HG02623 (cell line): ENCODE measurements at regions not wholly inside any gene's neighbourhood (a gene's known extent, or its start where the extent isn't known, plus 50 kb on each side); places are given as distances from the start of the nearest gene placed in this dataset.
"Not testable (repeated sequence)": the region's sequence is repeated elsewhere in the genome, so short reads cannot be mapped to it uniquely, and the experiment has no call there.

Experiments used
- ATAC-seq: cut with Tn5 transposase; IDR thresholded peaks from one replicate; pipeline ENCODE4 v1.9.1; 2021; ENCODE audit warnings: moderate library complexity; ENCODE audit not compliant: unreplicated experiment

DNA sequence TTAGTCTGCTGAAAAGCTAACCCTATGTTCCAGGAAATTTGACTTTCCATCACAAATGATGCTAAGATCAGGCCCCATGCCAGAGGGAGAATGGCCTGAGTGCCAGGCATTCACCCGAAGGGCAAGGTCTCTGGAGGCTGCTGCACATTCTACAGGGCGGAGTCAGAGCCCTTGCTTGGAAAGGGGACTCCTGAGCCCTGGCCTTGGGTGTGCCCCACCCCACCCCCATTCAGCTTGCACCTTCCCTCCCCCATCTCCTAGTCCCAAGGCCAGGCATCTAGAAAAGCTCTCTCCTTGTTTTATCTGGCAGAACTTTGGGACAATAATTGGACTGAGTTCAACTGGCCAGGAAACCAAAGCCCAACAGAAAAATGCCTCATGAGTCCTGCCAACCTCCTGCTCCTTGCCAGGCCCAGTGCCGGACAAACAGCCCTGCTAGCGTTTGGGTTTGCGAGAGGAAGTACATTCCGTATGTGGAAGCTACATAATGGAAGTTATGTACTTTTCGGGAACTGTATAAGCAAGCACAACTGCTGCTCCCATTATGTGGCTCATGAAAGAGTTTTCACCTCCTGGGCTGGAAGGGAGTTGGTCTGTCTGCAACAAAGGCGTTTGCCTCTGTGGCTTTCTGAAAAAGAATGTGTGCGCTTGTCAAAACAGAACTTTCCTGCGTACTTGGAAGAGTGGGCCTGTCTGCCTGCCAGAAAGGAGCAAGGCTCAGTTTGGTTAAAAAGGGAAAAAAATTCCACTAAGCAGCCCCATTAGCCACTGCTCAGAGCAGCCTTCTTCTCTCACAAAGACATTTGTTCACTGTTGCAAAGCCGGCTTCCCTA lies 321.5 kb upstream of the CTNNB1 start:
- no peak for ATAC-seq

DNA sequence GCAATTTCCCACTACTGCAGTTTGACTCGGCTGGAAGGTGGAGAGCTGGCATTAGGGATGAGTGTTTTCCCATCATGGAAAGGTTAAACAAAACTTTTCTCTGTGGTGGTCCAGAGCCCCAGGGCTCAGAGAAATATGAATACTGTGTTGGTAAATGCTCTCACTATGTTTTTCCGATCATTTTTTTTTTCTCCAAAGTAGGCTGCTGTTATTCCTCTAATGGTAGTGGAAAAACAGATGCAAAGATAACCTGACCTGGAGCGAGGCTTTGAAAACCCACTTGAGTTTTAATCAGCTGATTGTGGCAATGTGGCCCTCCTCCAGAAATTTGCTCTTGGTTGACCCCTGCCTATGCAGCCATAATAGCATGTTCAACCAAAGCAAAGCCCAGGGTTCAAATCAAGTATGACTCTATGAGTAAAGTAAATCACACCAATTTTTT lies 320.8 kb upstream of the CTNNB1 start:
- no peak for ATAC-seq

DNA sequence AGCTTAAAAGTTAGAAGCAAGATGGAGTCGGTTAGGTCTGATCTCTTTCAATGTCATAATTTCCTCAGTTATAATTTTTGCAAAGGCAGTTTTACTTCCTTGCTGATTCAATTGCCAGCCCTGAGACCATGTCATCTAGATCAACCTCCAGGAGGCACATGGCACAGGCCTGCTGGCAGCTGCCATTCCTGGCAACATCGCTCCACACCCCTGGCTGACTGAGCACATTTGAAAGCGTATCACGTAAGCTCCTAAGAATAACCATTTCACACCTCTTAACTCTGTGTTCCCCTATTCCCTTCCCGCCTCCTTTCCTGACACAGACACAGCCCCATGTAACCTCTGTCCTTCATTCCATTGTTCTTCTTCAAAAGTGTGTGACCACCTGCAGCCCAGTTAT lies 313.9 kb upstream of the CTNNB1 start:
- ATAC-seq: no peak

DNA sequence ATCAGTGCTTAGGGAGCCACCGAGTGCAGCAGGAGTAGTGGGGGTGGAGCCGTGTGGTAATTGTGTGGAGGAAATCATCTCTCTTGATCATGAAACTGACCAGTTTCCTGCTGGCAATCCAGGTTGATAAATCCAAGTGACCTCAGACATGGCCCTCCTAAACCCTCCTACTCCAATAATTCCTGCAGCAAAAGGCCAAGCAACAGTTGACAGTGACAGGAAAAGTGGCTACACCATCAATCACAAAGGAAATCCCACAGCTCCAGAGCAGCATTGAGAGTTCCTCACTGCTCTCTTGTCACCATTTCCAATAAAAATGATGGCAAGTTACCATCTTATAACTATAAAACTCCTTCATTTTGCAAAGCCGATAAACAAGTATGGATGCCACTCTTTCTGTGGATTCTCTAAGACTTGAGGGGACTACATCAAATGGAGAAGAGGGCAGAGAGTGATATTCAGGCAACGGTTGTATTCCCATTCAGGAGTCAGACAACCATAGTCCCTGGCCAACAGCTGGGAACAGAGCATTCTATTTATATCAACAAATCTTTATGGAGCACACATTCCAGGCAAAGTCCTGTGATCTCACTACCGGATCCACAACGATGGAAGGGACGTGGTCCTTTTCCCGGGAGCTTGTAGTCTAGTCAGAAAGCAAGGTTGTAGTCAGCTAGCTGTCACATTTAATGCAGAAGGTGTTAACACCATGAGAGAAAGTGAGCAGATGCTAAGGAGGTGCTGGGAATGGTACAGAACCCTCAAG lies 312.5 kb upstream of the CTNNB1 start:
- ATAC-seq: no peak

DNA sequence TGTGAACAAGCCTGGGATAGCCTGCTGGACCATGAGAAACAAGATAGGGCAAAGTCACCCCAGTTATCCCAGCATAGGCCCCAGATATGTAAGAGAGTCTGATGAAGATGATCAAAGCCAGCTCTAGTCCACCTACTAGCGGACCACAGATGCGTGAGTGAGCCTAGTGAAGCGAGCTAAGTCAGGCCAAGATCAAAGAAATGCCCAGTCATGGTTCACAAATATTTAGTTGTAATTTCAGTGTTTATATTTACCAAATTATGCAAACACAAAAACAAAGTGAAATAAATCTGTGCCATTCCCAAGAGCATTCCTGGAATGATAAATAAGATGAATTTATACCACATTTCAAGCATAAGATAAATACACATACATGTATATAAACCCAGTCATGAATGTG lies 308.1 kb upstream of the CTNNB1 start:
- ATAC-seq: no peak

DNA sequence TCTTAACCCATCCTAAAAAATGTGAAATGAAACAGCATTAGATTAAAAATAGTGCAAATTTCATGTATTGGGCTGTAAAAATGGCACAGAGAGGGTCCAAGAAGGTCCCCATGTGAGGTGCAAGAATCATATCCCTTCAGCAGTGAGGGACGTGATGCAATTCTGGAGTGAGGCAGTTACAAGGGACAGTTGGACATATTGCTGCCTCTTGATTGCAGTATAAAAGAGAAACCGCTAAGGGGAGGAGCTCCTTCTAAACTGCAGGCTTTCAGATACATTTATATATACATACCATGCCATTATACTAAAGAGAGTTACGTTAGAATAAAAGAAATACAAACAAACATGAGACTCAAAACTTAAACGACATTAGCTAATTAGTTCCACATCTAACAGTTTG lies 304.2 kb upstream of the CTNNB1 start:
- ATAC-seq: no peak

DNA sequence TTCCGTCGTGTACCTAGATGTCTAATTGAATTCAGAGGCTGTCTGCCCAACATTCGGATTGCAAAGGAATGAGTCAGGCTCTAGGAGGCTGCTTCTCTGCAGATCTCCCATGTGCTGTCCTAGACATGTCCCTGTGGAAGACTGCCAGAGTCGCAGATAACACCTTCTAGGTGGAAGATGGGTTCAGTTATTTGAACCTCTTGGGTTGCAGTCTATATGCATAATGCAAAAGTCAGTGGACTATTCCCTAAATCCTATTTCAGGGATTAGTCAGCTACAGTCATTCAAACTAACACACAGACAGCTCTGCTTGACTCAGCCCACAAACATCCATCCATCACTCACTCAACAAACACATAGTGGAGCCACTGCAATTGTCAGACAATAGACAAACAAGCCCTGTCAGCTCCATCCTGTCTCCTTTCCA lies 300.0 kb upstream of the CTNNB1 start:
- no peak for ATAC-seq

DNA sequence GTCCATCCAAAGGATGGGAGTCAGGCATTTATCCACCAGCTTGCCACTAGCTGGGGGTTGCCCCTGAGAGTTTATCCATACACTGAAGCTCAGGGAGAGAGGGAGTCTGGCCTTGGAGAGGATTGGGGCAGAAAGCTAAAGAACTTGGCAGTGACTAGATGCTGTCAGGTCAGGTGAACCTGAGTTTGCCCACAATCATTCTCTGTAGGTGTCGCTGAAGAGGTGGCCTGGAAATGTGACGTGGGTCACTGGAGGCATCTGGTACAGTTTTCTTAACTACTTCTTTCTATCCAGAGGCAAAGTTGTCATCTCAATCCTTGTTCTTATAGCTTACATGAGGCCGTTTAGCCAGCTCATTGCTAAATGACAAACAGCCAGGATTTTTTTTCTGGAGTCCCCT lies 298.0 kb upstream of the CTNNB1 start:
- no peak for ATAC-seq

DNA sequence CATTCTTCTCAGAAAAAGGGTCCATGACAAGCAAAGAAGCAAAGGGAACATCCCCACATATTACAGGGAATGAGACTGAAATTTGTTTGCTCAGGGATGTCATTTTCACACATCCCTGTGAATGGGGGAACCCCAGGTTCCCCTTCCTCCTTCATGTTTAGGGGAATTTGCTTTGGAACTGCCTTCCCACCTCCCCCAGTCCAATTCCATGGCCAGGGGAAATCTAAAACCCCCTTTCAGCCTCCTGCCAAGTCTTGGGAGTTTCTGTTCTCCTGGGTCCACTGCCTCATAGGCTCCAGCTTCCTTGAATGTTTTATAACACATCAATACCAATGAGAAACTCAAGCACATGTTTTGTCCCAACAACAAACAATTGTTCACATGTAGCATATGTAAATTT lies 297.5 kb upstream of the CTNNB1 start:
- no peak for ATAC-seq

DNA sequence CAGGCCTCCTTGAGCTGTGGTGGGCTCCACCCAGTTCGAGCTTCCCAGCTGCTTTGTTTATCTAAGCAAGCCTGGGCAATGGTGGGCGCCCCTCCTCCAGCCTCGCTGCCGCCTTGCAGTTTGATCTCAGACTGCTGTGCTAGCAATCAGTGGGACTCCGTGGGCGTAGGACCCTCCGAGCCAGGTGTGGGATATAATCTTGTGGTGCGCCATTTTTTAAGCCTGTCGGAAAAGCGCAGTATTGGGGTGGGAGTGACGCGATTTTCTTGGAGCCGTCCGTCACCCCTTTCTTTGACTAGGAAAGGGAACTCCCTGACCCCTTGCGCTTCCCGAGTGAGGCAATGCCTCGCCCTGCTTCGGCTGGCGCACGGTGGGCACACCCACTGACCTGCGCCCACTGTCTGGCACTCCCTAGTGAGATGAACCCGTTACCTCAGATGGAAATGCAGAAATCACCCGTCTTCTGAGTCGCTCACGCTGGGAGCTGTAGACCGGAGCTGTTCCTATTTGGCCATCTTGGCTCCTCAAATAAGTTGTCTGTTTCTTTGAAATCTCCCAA lies 291.3 kb upstream of the CTNNB1 start:
- ATAC-seq: not testable (repeated sequence)

DNA sequence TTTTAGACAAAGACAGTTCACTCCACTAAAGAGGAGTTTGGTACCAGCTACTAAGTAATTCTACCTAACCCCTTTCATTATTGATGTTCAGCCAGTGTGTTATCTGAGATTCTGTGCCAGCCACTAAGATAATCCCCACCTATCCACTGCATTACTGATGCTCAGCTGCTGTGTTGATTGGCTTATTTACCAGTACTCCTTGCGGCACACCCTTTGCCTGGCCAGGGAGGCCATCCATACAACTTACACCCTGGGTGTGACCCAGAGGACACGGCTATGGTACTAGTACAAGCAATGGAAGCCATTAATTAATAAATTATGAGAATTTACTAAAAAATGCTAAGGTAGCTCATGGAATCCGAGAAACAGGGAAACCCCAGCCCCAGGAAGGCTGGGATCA lies 290.7 kb upstream of the CTNNB1 start:
- ATAC-seq: no peak

DNA sequence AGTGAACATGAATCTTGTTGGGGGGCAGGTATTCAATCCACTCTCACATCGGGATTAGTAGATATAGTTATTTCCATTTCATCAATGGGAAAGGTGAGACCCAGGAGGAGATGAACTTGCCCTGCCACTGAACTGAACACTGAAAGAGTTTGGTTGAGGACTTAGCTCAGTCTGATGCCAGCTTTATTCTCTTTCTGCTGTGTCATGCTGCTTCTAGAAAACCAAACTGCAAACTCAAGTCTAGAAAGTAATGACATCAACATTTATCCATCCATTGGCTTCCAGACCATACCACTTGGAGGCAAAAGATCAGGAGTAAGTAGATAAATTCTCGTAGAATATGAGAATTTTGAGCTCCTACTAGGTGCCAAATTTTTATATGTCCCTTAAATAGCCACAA lies 288.0 kb upstream of the CTNNB1 start:
- no peak for ATAC-seq

DNA sequence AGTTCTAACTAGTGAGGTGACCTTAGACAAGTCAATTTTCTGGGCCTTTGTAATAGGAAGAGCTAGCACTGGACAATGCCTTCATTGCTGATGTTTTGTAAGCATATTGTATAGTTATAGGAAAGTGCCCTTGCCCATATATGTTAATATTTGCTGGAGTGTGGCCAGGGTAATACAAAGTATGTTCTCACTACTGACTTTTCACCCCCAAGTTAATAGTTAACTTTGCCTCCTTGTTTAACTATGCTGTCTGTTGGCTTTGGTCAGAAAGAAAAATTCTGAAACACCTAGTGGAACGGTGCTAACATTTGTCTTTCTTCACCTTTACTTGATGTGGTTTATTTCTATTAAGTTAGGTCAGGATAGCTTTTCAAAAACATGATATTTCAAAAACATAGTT lies 287.4 kb upstream of the CTNNB1 start:
- no peak for ATAC-seq

DNA sequence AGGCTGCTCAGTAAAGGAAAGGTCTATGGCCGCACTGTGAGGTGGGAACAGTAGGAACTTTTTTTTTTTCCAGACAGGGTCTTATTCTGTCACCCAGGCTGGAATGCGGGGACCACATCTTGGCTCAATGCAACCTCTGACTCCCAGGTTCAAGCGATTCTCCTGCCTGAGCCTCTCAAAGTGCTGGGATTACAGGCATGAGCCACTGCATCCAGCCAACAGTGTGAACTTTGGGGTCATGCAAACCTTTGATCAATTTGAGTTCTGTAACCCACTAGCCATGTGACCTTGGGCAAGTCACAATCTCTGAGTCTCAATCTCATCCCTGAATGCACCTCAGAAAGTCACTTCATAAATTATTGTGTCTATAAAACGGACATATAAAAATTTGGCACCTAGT lies 286.8 kb upstream of the CTNNB1 start:
- ATAC-seq: no peak

DNA sequence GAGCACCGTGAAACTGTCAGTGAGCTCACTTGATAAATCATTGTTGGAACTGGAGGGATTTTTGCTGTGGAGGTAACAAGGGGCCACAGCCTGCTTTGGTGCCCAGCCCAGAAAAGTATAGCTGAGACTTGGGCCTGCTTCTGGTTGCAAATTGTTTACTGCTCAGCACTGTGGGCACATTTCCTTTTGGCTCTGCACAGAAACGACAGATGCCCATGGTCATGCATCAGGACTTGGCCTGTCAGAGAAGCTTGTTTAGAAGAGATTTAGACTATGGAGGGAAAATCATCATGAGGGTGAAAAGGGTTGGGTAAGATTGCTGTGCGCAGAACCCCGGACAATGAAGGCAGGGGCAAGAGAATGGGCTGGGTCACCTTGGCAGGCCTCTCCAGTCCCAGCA lies 286.1 kb upstream of the CTNNB1 start:
- no peak for ATAC-seq

DNA sequence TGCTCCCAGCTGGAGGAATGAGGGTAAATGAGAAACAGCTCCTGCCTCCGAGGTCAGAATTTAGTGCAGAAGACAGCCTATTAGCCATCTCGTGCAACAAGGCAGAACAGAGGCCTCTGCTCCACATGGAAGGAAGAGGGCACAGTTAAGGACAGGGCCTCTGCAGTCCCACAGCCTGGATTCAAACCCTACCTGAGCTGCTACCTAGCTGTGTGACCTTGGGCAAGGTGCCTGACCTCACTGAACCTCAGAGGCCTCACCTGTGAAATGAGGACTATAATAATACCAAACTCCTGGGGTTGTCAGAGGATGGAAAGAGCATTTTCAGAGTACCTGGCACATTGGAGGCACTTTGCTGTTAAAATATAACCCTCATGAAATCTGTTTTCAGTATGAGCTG lies 285.7 kb upstream of the CTNNB1 start:
- no peak for ATAC-seq

DNA sequence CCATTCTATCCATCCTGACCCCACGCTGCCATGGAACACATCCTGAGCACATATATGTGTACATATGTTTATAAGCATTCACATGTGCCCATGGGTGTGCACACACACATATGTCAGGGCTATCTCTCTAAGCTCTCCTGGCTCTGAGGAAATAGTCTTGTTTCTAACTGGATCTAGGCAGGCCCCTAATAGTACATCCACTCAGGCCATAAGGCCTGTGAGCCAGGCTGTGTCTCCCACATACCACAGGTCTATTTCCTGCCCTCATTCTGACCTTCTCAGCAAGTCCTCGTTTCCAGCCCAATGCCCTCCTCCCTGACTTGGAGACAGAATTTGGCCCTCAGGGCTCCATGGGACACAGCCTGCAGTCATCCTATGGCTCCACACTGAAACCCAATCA lies 284.8 kb upstream of the CTNNB1 start:
- no peak for ATAC-seq

DNA sequence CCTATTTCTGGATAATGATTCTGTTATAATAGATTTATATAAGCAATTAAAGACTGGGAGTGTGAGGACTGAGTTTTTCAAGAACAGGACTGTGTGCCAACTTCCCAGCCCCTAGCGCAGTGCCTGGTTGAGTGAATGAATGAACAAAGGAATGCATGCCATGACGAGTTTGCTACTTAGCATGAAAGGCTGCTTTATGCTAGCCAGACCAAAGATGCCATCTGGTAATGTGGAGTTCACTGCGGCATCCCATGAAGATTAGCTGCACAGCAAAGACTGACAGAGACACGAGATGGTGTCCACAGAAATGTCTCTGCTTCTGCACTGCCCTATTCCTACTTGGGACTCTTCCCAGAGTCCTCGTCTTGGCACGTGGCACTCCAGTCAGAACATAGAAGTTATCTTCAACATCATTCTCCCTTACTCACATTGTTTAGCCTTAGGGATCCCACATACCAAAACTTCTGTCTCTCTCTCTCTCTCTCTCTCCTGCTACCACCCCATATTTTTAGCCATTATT lies 283.9 kb upstream of the CTNNB1 start:
- no peak for ATAC-seq

DNA sequence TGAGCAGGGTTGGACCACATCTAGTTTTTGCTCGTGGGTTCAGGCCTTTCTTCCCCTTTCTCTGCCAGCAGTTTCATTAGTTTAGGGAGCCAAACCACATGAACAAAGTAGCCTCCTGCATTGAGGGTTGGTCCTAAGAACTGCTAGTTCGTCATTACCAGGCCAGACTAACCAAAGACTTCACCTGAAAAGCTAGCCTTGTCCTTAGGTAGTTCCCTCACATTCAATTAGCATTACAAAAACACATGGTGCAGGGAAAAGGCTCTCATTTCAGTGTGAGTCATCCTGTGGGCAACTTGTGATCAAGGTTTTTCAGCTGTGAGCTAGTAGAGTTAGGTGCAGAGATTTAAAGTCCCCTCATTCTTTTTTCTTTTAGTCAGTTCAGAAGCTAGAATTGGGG lies 279.3 kb upstream of the CTNNB1 start:
- no peak for ATAC-seq

DNA sequence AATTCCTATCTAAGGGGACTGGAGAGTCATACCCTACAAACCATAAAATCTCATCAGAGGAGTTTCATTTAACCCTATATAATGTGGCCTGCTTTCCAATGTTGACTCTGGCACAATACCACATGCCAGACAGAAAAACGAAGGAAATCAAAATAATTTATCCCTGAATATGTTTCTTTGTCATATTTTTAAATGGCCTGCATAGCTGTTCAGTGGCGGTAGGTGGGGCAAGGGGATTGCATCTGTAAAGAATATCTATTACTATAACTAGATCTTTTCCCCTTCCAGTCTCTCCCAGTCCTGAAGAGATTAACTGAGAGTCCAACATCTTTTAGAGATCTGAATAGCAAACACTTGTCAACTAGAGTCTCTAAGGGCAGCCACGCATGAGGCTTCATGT lies 278.1 kb upstream of the CTNNB1 start:
- ATAC-seq: no peak

DNA sequence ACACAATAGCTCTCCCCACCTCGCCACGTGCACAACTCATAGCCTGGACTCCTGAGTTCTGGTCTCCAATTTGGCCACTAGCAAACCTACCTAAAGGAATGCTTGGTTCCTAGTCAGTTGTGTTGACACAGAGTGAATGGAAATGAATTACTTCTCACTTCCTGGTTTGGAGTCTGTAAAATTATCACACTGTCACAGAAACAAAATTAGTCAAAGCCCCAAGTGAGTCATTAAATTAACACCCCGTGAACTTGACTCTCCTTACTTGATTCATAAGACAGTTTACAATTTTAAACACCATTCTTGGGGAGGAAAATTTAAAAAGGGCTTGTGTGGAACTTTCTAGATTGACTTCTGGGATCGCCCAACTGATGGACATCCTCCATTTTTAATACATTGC lies 276.2 kb upstream of the CTNNB1 start:
- no peak for ATAC-seq

DNA sequence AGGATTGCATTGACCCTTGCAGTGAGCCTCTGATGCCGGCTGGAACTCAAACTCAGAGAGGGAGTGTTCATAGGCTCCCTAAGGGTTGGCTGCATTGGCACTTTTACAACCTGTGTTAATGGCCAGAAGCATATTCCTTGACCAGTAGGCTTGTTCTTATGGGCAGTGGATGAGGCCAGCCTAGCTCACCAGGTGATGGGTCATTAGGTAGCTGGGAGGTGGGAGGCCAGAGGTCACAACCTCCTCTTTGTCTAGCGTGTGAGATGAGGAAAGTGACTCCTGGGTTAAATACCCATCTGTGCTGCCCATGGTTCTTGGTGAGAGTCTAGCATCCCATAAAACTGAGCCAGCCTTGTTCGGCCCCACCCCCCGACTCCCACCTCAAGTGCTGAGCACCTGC lies 275.7 kb upstream of the CTNNB1 start:
- no peak for ATAC-seq
